Neural crest cell (in vitro differentiated cells): ENCODE measurements at regions not wholly inside any gene's neighbourhood (a gene's known extent, or its start where the extent isn't known, plus 50 kb on each side); places are given as distances from the start of the nearest gene placed in this dataset.
"Not testable (repeated sequence)": the region's sequence is repeated elsewhere in the genome, so short reads cannot be mapped to it uniquely, and the experiment has no call there.

ENCODE experiments used
- DNase-seq: peaks from one replicate; pipeline ENCODE4 v3.0.0; 2021; ENCODE audit warnings: low read depth, mixed read lengths, low spot score
- H3K27ac Mint-ChIP-seq: one replicate; pipeline ENCODE4 v1.8.0; 2021; ENCODE audit warnings: mild to moderate bottlenecking, mixed read lengths; ENCODE audit not compliant: unreplicated experiment
- H3K27me3 Mint-ChIP-seq: 2 replicates; pipeline ENCODE4 v1.8.0; 2021; ENCODE audit warnings: low read depth, mild to moderate bottlenecking, mixed read lengths
- H3K36me3 Mint-ChIP-seq: 2 replicates; pipeline ENCODE4 v1.8.0; 2021; ENCODE audit warnings: low read depth, mild to moderate bottlenecking, mixed read lengths
- H3K4me1 Mint-ChIP-seq: 2 replicates; pipeline ENCODE4 v1.8.0; 2021; ENCODE audit warnings: mixed read lengths
- H3K4me3 Mint-ChIP-seq: one replicate; pipeline ENCODE4 v1.8.0; 2021; ENCODE audit warnings: mild to moderate bottlenecking, mixed read lengths
- H3K9me3 Mint-ChIP-seq: 2 replicates; pipeline ENCODE4 v1.8.0; 2021; ENCODE audit warnings: mixed read lengths
- CTCF ChIP-seq: fragments of 200-600 bp; sonication (generic); conservative IDR thresholded peaks from 2 replicates; pipeline ENCODE4 v1.5.0; 2021; ENCODE audit warnings: antibody characterized with exemption, mild to moderate bottlenecking

GRCh38 chr6:134795001-134795400, 154.9 kb downstream of the ALDH8A1 start:
- H3K9me3 Mint-ChIP-seq: peaks cover 27% of the 10 kb centered on the region
- no peak overlapping the region for H3K4me3 Mint-ChIP-seq
- H3K27me3 Mint-ChIP-seq: no peaks in the 10 kb centered on the region
- peaks cover 5% of the 10 kb centered on the region for H3K4me1 Mint-ChIP-seq
- TF ChIP-seq CTCF: no peak
- DNase-seq: no peak
- H3K27ac Mint-ChIP-seq: no peak overlapping the region
- peaks cover 13% of the 10 kb centered on the region for H3K36me3 Mint-ChIP-seq

- Mint-ChIP-seq H3K9me3 (peaks cover 27% of the 10 kb centered on the region), H3K36me3 (peaks cover 13% of the 10 kb centered on the region)
- H3K4me1 Mint-ChIP-seq, DNase-seq, H3K4me3 Mint-ChIP-seq, H3K27me3 Mint-ChIP-seq, H3K27ac Mint-ChIP-seq: not testable (repeated sequence)
Measured at GRCh38 chr6:134791243-134791843, 158.6 kb downstream of the ALDH8A1 start.

- Mint-ChIP-seq H3K27ac (no peak overlapping the region), H3K36me3 (peaks cover 5% of the 10 kb centered on the region), H3K9me3 (peaks cover 10% of the 10 kb centered on the region), H3K4me1 (no peaks in the 10 kb centered on the region), H3K4me3 (no peak overlapping the region), H3K27me3 (no peaks in the 10 kb centered on the region)
- no peak for TF ChIP-seq CTCF
- DNase-seq: no peak
Measured at GRCh38 chr6:134787261-134787877, 162.5 kb downstream of the ALDH8A1 start.

GRCh38 chr6:134784336-134784735, 165.6 kb downstream of the ALDH8A1 start:
- no peak overlapping the region for H3K27ac Mint-ChIP-seq
- H3K4me1 Mint-ChIP-seq: no peaks in the 10 kb centered on the region
- no peak overlapping the region for H3K4me3 Mint-ChIP-seq
- TF ChIP-seq CTCF: no peak
- H3K9me3 Mint-ChIP-seq: peaks cover 2% of the 10 kb centered on the region
- H3K27me3 Mint-ChIP-seq: no peaks in the 10 kb centered on the region
- peaks cover 4% of the 10 kb centered on the region for H3K36me3 Mint-ChIP-seq
- no peak for DNase-seq

- peaks cover 13% of the 10 kb centered on the region for H3K36me3 Mint-ChIP-seq
- H3K9me3 Mint-ChIP-seq: peaks cover 13% of the 10 kb centered on the region
- H3K27me3 Mint-ChIP-seq: no peaks in the 10 kb centered on the region
- no peak overlapping the region for H3K4me3 Mint-ChIP-seq
- H3K4me1 Mint-ChIP-seq: peaks cover 17% of the 10 kb centered on the region
- H3K27ac Mint-ChIP-seq: no peak overlapping the region
- DNase-seq: no peak
- no peak for TF ChIP-seq CTCF
Measured at GRCh38 chr6:134778431-134778830, 171.5 kb downstream of the ALDH8A1 start.

- no peak overlapping the region for H3K27ac Mint-ChIP-seq
- peaks cover 10% of the 10 kb centered on the region for H3K9me3 Mint-ChIP-seq
- no peak for DNase-seq
- no peak for TF ChIP-seq CTCF
- H3K4me3 Mint-ChIP-seq: no peak overlapping the region
- no peaks in the 10 kb centered on the region for H3K27me3 Mint-ChIP-seq
- peaks cover 9% of the 10 kb centered on the region for H3K36me3 Mint-ChIP-seq
- peaks cover 18% of the 10 kb centered on the region for H3K4me1 Mint-ChIP-seq
Measured at GRCh38 chr6:134774201-134774638, 175.7 kb downstream of the ALDH8A1 start.
